GM18499 (cell line): ENCODE measurements at regions not wholly inside any gene's neighbourhood (a gene's known extent, or its start where the extent isn't known, plus 50 kb on each side); places are given as distances from the start of the nearest gene placed in this dataset.
"Not testable (repeated sequence)": the region's sequence is repeated elsewhere in the genome, so short reads cannot be mapped to it uniquely, and the experiment has no call there.

Experiments
- ATAC-seq: cut with Tn5 transposase; IDR thresholded peaks from one replicate; pipeline ENCODE4 v1.9.1; 2021; ENCODE audit warnings: moderate number of reproducible peaks; ENCODE audit not compliant: insufficient read depth, unreplicated experiment

DNA sequence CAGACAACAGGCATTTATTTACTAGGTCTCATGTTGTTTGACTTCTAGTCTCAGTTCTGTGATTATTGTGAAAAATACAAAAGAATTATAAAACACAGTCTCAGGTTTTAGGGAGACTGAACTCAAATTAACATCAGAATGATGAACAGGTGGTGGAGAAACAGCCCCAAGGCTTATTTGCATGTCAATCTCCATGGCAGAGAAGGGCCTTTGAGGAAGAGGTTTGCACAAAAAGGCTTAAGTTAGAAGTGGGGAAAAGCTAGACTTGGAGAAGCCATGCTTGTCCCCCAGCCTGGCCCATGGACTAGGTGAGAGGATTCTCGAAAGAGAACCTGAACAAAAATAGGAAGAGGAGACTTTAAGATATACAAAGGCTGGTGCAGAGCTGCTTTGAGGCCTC is 183.3 kb downstream of the EDN1 start:
- no peak for ATAC-seq

DNA sequence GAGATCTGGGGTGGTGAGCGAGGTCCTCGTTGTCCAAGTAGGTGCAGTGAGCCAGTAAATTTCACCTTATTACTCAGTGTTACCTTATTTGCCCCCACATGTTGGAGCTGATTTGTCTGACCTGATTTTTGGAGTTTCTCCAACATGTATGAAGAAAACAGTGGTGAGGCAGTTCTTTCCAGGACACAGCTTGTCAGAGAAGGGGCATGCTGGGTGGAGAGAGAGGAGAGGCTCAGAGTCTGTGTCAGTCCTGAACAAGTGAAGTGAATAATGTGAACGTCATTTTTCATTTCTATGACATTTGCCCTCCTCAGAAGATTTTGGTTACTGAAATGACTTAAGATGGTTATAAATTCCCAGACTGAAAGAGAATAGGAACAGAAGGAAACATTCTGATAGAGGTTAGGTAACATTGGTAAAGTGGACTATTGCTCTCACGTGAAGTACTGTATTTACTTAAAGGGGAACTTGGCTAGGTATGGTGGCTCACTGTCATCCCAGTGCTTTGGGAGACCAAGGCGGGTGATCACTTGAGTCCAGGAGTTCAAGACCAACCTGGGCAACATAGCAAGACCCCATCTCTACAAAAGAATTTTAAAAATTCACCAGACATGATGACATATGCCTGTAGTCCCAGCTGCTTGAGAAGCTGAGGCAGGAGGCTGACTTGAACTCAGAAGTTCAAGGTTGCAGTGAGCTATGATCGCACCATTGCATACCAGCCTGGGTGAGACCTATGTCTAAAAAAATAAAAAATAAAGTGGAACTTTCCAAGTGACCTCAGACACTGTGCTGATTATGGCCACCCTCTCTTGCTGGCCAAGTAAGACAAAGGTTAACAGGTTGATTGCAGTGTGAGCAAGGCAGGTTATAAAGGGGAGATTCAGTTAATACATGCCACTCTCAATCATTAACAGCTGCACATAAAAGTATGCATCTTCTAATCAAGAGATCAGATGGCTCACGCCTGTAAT is 184.3 kb downstream of the EDN1 start:
- no peak for ATAC-seq

DNA sequence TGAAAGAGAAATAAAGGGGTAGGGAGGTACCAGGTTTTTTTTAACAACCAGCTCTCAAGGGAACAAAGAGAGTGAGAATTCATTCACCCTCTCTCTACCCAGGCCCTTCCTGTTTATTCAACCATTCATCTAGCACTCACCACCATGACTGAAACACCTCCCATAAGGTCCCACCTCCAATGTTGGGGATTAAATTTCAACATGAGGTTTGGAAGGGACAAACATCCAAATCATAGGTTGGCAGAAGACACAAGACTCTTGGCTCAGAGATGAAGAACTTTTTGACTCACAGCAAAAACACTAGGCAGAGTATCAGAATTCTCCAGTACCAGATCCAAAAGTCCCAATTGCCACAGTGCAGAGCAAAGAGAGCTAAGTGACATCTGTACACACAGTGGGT is 186.3 kb downstream of the EDN1 start:
- no peak for ATAC-seq

DNA sequence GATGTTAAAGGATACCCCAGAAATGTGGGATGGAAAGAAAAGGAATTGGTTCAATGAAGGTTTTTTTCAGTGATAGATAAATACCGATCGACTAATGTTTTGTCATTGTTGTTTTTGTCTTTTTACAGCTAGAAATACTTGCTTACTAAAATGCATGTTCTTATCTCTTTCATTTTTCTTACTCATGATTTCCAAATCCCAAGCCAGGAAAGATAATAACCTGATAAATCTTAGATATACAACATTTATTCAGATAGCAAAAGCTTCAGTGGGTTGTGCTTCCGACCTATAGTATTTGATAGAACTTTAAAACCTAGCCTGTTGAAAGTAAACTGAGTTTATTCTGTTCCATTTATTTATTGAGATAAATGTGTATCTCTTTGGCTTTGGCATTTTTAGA is 187.5 kb downstream of the EDN1 start:
- no peak for ATAC-seq

DNA sequence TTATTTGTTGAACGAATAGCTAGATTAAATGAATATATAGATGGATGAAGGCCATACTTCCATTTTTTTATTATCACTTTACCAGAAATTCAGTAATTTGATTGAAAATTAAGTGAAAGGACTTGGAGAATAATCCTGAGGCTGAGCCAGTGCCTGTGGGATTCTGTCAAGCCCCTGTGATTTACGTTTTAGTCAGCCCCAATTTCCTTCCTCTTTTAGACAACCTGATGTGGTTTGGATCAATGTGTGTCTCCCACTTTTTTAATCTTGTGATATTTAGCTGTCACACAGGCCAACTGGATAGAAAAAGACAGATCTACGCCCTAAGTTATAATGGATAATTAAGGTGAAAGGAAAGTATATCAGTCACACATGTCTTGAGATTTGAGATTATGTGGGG is 188.8 kb downstream of the EDN1 start:
- no peak for ATAC-seq

DNA sequence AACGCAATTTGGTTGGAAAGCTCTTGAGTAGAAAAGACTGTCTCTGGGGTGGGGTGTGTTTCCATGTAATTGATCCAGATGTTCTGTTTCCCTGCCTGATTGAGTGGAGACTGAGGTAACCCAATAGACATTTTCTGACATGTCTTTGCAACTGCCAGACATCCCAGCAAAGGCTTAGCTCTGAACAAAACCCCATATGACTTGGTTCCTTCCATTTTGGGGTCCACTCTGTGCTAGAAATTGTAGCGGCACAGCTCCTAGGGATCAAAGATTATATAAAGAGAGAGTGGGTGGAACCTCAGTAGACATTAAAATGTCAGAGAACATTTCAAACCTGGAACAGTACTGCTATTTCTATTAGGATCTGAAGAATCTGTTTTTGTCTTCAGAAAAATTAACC is 189.3 kb downstream of the EDN1 start:
- no peak for ATAC-seq

DNA sequence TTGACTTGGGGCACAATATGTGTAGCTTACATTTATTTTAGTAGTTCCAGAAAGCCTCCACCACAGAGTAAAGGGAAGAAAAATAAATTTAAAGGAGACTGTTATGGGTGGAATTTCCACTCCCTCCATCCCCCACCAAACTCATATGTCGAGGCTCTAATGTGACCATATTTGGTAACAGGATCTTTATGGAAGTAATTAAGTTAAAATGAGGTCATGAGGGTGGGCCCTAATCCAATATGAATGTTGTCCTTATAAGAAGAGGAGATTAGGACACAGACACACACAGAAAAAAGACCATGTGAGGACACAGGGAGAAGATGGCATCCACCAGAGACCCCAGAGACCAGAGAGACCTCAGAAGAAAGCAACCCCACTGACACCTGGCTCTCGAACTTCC is 189.7 kb downstream of the EDN1 start:
- ATAC-seq: no peak

DNA sequence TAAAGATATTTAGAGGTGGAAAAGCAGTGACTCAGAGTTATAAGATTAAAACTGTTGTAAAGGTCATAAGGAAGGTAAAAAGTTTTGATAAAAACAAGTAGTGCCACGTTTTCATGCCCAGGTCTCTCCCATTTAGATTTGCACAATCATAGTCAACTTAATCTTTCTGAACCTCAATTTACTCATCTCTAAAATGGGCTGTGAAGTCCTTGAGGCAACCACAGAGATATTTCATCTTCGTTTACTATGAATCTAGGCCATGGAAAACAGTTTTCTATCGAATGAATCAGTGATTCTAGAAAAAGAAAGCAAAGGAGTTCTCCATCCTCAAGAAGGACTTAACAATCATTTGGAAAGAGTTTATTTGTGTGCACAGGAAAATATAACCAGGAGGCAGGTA is 190.2 kb downstream of the EDN1 start:
- ATAC-seq: no peak

DNA sequence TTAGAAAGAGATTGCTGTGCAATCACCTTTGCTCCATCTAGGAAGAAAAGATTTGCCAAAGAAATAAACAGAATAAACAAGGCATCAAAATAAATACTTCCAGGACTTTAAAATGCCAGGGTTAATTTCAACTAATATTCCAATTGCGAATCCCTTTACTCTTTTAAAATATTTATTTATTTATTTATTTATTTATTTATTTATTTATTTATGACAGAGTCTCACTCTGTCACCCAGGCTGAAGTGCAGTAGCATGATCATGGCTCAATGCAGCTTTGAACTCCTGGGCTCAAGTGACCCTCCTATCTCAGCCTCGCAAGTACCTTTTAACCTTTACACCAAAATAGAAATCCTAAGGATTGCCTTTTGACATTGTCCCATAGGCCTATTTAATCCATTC is 191.1 kb downstream of the EDN1 start:
- ATAC-seq: no peak

DNA sequence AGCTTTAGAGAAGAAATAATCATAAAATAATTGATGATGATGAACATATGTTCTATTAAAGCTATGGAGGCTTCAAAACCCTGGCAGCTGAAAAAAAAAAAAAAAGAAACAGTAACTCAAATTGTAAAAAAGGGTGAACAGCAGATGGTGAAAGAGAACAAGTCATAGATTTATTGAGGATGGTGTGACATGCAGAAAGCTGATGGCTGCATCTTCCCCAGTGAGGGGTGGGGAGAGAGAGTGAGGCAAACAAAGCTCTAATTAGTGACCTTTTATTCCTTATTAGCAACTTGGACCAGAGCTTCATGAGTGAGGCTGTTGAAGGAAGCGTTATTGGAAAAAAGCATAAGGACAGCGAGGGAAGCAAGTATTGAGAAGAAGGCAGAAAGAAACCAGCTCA is 191.7 kb downstream of the EDN1 start:
- ATAC-seq: no peak

DNA sequence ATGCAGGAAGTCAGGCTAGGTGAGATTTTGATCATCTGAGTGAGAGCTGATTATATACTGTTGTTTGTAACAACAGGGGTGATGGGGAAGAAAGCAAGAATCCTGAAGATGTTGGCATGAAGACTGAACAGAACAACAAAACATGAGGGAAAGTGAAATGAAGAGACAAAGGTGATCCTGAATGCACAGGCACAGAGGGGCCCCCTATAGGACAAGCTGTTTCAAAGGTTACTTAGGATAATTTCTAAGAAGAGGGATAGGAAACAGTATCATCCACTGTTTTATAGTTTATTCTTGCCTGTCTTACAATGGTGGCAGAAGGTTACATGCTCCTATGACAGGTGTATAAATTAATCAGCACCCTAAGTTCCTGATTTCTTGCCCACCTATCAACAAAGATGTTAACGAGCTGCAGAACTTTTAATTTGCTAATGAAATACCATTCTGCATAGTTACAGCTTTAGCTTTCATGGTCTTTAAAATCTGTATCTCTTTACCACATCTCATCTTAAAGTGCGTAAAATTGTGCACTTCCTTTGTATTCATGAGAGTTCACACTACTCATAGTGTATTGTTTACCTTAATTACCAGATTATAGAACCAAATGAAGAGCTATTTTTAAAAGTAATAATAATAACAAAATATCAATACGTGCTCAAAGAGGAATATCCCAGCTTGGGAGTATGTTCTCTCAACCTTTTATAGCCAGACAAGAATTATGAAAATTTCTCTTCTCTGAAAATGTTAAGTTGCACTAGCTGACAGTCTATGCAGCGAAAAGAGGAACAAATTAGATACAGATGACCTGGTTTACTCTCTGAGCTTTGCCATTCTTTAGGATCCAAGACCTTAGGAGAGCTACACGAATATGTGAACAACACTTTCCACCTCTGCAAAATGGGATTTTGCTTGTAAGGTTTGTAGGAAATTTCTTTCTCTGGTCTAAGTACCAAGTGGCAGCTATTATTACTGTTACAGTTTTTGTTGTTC is 192.5 kb downstream of the EDN1 start:
- no peak for ATAC-seq

DNA sequence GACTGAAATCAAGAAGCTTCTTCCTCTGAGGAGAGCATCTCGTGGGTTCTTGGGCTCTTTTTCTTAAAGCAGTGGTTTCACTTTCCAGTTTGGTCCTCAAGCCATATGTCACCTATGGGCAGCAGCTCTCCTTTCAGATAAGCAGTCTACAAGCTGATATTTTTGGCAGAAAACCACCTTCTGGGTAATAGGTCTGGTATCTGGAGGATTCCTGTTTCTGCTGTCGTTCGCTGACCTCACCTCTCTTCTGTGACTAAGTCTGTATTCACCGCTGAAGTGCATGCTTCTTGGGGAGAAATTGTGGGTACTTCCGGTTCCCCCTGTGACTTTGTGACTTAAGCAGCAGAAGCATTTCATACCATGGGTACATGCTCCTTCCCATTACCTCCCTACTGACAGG is 193.6 kb downstream of the EDN1 start:
- ATAC-seq: peak; percentile 39

DNA sequence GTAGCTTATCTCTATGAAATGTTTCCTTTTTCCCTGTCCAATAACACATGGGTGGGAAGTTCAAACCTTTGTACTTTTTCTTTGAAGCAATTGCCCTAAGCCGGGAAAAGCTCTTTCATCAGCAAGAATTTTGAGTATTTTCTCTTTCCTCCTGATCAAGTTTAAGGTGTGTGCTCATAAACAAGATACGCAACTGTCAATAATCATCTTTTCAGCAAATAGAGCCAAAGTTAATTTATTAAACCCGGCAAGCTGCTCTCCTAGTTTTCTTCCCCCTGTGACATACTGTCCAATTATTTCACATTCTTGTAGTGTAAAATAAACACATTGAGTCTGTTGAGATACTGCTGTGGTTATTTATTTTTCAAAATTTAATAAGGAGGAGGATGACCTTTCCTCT is 194.4 kb downstream of the EDN1 start:
- ATAC-seq: no peak

DNA sequence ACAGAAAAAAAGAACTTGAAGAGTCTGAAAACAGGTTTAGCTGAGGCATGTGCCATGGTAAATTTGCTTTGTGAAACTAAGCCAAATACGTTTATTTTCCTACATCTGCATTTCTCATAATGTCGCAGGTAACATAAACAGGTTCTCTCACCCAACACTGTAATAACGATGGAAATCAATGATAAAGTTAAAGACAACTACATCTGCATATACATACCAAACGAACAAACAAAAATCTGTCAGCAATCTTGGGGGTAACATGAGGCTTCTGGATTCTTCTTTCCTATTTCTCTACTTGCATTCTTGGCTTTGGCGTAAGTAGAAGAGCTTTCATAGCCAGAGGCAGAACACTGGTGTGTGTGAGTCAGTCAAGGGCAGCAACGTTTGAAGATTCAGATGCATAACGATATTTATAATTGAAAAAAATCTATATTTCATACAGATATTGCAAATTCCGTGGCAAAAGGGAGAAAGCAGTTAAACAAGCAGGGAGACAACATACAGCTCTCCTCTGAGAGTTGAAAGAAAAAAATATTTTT is 195.1 kb downstream of the EDN1 start:
- ATAC-seq: no peak

DNA sequence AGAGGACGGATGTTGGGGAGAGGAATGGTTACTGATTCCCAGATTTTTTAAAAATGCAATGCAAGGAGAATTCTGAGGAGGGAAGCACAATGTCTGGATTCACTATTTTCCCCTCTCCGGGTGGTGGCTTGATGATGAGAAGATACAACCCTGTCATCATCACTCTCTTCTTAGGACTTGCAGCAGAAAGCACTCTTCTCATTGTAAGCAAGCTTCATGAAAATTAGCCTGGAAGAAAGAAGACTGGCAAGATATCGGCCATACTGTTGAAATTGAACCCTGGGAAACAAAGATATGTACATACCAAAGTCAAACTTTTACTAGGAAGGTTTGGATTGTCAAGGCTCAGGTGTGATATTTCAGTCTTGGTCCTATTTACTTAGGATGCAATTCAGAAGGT is 195.7 kb downstream of the EDN1 start:
- no peak for ATAC-seq

DNA sequence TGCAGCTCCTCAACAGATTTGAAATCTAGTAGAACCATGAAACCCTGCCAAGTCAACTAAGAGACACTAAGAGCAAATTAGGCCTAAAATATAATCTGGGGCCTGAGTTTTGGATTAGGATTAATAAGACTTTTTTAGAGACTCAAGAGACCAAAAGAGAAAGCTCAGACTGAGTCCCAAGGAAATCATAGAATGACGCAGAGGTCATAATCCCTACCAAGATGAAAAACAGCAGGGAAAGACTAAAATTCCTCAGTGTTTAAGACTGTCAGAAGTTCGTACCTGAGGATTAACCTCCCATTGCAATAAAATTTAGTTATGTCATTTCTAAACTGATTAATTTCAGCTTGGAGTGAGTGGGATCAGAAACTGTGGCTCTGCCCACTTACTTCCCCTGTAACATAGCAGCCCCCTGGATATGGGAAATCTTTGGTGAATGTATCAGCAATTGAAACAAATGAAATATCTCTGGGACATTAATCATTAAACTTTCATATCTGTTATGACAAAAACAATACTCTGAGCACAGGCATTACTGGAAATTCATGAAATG is 200.3 kb downstream of the EDN1 start:
- ATAC-seq: no peak

DNA sequence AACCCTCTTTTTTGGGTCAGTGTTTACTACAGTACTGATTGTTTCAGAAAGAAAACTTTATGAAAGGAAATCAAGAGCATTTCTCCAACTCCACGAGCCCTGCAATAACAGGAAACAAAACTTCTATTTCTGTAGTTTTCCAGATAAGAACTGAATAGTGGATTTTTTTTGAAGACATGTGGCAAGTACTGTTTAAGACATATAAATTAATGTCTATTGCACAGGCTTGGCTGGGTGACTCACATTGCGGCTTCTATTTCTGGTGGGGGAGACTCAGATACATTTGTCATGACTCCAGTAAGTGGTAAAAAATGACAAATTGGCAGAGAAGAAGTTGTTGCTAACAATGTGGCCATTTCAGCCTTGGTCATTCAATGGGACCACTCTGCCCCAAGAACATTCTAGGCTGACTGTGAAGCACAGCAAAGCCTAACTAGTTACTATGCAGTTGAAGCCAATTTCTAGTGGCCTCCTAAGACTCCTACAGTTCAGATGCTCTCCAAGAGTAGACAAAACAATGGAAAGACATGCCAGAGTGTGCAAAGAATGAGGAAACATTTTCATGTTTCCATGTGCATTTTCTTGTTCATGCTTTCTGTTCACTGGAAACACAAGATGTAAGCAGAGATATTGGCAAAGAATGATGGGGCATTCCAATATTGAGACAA is 200.9 kb downstream of the EDN1 start:
- no peak for ATAC-seq

DNA sequence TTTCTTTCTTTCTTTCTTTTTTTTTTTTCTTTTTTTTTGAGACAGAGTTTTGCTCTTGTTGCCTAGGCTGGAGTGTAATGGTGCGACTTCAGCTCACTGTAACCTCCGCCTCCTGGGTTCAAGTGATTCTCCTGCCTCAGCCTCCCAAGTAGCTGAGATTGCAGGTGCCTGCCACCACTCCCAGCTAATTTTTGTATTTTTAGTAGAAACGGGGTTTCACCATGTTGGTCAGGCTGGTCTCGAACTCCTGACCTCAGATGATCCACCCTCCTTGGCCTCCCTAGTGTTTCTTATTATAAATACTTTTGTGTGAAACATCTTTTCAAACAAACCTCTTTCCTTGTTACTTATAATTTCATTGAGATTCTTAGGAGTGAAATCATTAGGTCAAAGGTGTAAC is 202.8 kb downstream of the EDN1 start:
- not testable (repeated sequence) for ATAC-seq

DNA sequence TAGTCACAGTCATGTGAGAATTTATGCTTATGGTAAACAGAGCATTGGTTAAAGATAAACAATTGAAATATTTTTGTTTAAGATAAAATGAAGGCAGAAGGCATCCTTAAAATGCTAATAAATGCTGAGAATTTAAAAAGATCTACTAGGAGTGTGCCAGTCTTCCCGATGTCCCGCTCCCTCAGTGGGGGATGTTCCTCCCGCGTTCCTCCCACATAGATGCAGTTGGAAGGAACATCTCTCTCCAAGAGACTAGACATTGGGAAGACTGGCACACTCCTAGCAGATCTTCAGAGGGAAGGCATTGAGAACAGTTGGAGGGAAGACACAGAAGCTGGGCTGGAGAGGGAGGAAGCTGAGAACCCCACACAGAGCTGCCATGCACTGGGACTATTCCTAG is 203.3 kb downstream of the EDN1 start:
- no peak for ATAC-seq

DNA sequence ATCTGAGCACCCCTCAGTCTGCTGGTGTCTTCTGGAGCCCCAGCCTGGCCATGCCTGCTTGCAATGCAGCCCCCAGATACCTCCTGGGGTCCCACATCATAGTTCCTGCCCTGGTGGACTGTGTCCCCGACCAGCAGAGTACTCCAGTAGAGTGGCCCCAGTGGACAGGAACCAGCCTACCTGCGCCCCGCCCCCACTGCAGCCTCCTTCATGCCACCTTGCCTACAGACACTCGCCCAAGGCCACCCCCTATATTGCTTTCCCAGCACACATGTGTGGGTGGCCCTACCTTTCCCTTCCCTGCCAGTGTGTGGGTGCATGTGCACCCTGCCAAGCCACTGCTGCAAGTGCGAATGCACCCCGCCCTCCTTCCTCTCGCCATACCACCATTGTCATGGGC is 204.0 kb downstream of the EDN1 start:
- ATAC-seq: no peak
